Neural cell (in vitro differentiated cells): ENCODE measurements at regions not wholly inside any gene's neighbourhood (a gene's known extent, or its start where the extent isn't known, plus 50 kb on each side); places are given as distances from the start of the nearest gene placed in this dataset.

Source experiments
- CTCF ChIP-seq: fragments of 450-650 bp; IDR thresholded peaks from 2 replicates; pipeline ENCODE4 v1.5.1; 2014; ENCODE audit warnings: antibody characterized with exemption, mild to moderate bottlenecking, moderate library complexity; ENCODE audit not compliant: poor library complexity, severe bottlenecking
- EP300 ChIP-seq: fragments of 450-650 bp; conservative IDR thresholded peaks from 2 replicates; pipeline ENCODE4 v1.6.1; 2014; ENCODE audit warnings: antibody characterized with exemption, mild to moderate bottlenecking, moderate library complexity; ENCODE audit not compliant: poor library complexity, severe bottlenecking
- EZH2 ChIP-seq: fragments of 200-600, 300-800 bp; shearing (Covaris generic), sonication (generic); IDR thresholded peaks from 2 replicates; pipeline ENCODE4 v1.6.1; 2014; ENCODE audit warnings: antibody characterized with exemption, low read length, borderline replicate concordance, mild to moderate bottlenecking; ENCODE audit not compliant: insufficient read depth, poor library complexity, severe bottlenecking
- MXI1 ChIP-seq: fragments of 450-650 bp; conservative IDR thresholded peaks from 2 replicates; pipeline ENCODE4 v1.6.1; 2014; ENCODE audit warnings: antibody characterized with exemption, mild to moderate bottlenecking; ENCODE audit not compliant: poor library complexity, severe bottlenecking
- POLR2AphosphoS5 ChIP-seq: IDR thresholded peaks from 2 replicates; pipeline ENCODE4 v1.6.1; 2012
- RAD21 ChIP-seq: fragments of 450-650 bp; conservative IDR thresholded peaks from 2 replicates; pipeline ENCODE4 v1.6.1; 2014; ENCODE audit warnings: antibody characterized with exemption, mild to moderate bottlenecking, moderate library complexity
- REST ChIP-seq: IDR thresholded peaks from 2 replicates; pipeline ENCODE4 v1.6.1; 2012; ENCODE audit warnings: borderline replicate concordance
- SMC3 ChIP-seq: fragments of 450-650 bp; conservative IDR thresholded peaks from 2 replicates; pipeline ENCODE4 v1.6.1; 2014; ENCODE audit warnings: antibody characterized with exemption, mild to moderate bottlenecking, moderate library complexity; ENCODE audit not compliant: poor library complexity
- TAF1 ChIP-seq: IDR thresholded peaks from 2 replicates; pipeline ENCODE4 v1.6.1; 2012; ENCODE audit warnings: low read depth

- no peak for TF ChIP-seq CTCF
- no peak for TF ChIP-seq RAD21
- TF ChIP-seq POLR2AphosphoS5, result no peak
- TF ChIP-seq SMC3, result no peak
- no peak for TF ChIP-seq EP300
- TF ChIP-seq TAF1, result no peak
- no peak for TF ChIP-seq REST
- TF ChIP-seq EZH2, result no peak
- TF ChIP-seq MXI1, result no peak
These were observed 164.4 kb downstream of the QDPR start for GRCh38 chr4:17347445-17347844.
